ENCODE measurements at regions not wholly inside any gene's neighbourhood (a gene's known extent, or its start where the extent isn't known, plus 50 kb on each side); places are given as distances from the start of the nearest gene placed in this dataset.
"Not testable (repeated sequence)": the region's sequence is repeated elsewhere in the genome, so short reads cannot be mapped to it uniquely, and the experiment has no call there.

DNA sequence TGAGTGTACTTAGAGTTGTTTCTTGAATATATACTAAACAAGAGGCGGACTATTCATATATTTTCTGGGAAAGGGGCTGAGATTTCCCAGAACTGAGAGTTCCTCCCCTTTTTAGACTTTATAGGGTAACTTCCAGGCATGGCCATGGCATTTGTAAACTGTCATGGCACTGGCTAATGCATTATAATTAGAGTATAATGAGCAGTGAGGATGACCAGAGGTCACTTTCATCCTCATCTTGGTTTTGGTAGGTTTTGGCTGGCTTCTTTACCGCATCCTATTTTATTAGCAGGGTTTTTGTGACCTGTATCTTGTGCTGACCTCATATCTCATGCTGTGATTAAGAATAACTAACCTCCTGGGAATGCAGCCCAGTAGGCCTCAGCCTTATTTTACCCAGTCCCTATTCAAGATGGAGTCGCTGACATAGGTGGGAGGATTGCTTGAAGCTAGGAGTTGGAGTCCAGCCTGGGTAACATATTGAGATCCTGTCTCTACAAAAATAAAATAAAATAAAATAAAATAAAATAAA is 91.4 kb downstream of the MOBP start:
- H3K36me3 ChIP-seq (ENCODE audit: insufficient read depth, low read length) = no peaks in the 10 kb centered on the region
- no peaks in the 10 kb centered on the region for H3K9me3 ChIP-seq (ENCODE audit: low read length)
- H3K27ac ChIP-seq (ENCODE audit: low read depth, low read length) = no peak overlapping the region
- ChIA-PET POLR2A (no interaction called here), CTCF (no interaction called here)
- H3K27me3 Mint-ChIP-seq = peaks cover 3% of the 10 kb centered on the region in 2 donors
- H3K4me1 ChIP-seq (ENCODE audit: insufficient read depth, low read length) = no peaks in the 10 kb centered on the region
- H3K27ac Mint-ChIP-seq = no peak overlapping the region
- DNase-seq = no peak
- H3K36me3 Mint-ChIP-seq = no peaks in the 10 kb centered on the region
- H3K27me3 ChIP-seq (ENCODE audit: insufficient read depth, low read length, poor library complexity, severe bottlenecking) = no peaks in the 10 kb centered on the region
- H3K4me3 Mint-ChIP-seq = no peak overlapping the region
- H3K4me3 ChIP-seq (ENCODE audit: low read length) = no peak overlapping the region
- H3K9me3 Mint-ChIP-seq = peaks cover 0 to 8% (median under 1%) of the 10 kb centered on the region in 5 donors
- no peaks in the 10 kb centered on the region for H3K4me1 Mint-ChIP-seq

DNA sequence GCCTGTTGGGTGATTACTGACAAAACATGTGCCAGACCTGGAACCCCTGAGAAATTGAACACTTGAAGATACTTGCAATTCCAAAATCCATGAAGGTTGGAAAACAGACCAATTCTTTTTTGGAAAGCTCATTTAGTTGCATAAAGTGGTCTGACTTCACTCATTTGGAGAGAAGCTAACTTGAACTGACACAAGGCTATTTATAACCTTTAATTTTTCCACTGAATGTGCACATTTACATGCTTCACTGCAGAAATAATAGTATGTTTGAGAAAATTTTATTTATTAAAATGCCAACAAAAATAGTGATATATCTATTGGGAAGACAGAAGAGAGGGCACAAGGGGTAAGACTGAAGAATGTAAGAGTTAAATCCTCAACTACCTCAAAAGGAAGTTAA is 92.1 kb downstream of the MOBP start:
- H3K9me3 ChIP-seq (ENCODE audit: low read length) = no peaks in the 10 kb centered on the region
- POLR2A ChIA-PET = no interaction called here
- H3K27ac ChIP-seq (ENCODE audit: low read depth, low read length) = no peak overlapping the region
- peaks cover 3% of the 10 kb centered on the region in 2 donors for H3K27me3 Mint-ChIP-seq
- H3K27ac Mint-ChIP-seq = no peak overlapping the region
- no peaks in the 10 kb centered on the region for H3K4me1 ChIP-seq (ENCODE audit: insufficient read depth, low read length)
- H3K4me1 Mint-ChIP-seq = no peaks in the 10 kb centered on the region
- H3K9me3 Mint-ChIP-seq = peaks cover 0 to 5% (median 0%) of the 10 kb centered on the region in 5 donors
- CTCF ChIA-PET = no interaction called here
- H3K4me3 Mint-ChIP-seq = no peak overlapping the region
- no peaks in the 10 kb centered on the region for H3K36me3 ChIP-seq (ENCODE audit: insufficient read depth, low read length)
- no peaks in the 10 kb centered on the region for H3K36me3 Mint-ChIP-seq
- DNase-seq = no peak
- no peak overlapping the region for H3K4me3 ChIP-seq (ENCODE audit: low read length)
- no peaks in the 10 kb centered on the region for H3K27me3 ChIP-seq (ENCODE audit: insufficient read depth, low read length, poor library complexity, severe bottlenecking)

DNA sequence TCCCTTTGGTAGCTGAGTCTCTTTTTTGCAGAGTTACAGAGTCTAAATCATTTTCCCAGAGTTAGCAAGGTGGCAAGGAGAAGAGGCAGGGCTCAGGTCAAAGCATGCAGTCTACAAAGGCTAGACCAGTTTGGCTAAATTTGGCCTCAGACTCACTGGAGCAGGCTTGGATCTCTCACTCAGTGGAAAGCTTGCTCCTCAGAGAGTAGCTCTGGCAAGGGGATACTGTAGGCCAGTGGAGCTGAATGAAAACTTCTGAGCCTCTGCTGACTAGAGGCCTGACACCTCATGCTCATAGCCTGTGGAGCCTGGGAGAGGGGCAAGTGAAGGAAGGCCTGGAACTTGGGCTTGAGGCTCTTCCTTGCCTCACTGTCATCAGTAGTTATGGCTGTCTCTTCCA is 101.0 kb downstream of the MOBP start:
- Mint-ChIP-seq H3K27ac (no peak overlapping the region), H3K4me1 (no peaks in the 10 kb centered on the region), H3K36me3 (no peaks in the 10 kb centered on the region), H3K9me3 (no peaks in the 10 kb centered on the region), H3K27me3 (peaks cover 0 to 10% of the 10 kb centered on the region in 2 donors), H3K4me3 (no peak overlapping the region)
- no peak for DNase-seq
- Histone ChIP-seq H3K36me3 (ENCODE audit: insufficient read depth, low read length) (no peaks in the 10 kb centered on the region), H3K27me3 (ENCODE audit: insufficient read depth, low read length, poor library complexity, severe bottlenecking) (peaks cover 6% of the 10 kb centered on the region), H3K4me1 (ENCODE audit: insufficient read depth, low read length) (no peaks in the 10 kb centered on the region), H3K27ac (ENCODE audit: low read depth, low read length) (no peak overlapping the region), H3K4me3 (ENCODE audit: low read length) (no peak overlapping the region), H3K9me3 (ENCODE audit: low read length) (no peaks in the 10 kb centered on the region)
- CTCF ChIA-PET = no interaction called here
- POLR2A ChIA-PET = no interaction called here

DNA sequence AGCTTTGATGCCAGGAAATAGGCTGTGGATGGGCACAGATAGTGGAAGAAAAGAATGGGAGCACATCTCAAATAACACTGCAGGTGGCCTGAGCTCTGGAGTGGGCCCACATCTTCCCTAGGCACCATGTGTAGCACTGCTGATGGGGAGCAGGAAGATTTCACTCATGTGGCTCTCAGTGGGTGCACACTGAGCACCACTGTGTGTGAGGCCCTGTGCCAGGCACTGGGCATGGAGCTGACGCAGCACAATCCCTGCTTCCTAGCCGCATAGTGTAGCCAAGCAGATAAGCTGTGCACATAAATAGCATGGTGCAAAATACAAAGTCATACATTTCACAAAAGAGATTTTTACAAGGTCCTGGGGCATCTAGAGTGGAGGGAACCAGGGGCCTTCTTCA is 101.6 kb downstream of the MOBP start:
- Mint-ChIP-seq H3K27ac (no peak overlapping the region), H3K36me3 (no peaks in the 10 kb centered on the region), H3K27me3 (peaks cover 0 to 10% of the 10 kb centered on the region in 2 donors), H3K4me3 (no peak overlapping the region), H3K4me1 (no peaks in the 10 kb centered on the region), H3K9me3 (no peaks in the 10 kb centered on the region)
- H3K36me3 ChIP-seq (ENCODE audit: insufficient read depth, low read length) = no peaks in the 10 kb centered on the region
- peaks cover 6% of the 10 kb centered on the region for H3K27me3 ChIP-seq (ENCODE audit: insufficient read depth, low read length, poor library complexity, severe bottlenecking)
- no peak for DNase-seq
- no peaks in the 10 kb centered on the region for H3K9me3 ChIP-seq (ENCODE audit: low read length)
- no peak overlapping the region for H3K4me3 ChIP-seq (ENCODE audit: low read length)
- ChIA-PET CTCF (no interaction called here), POLR2A (no interaction called here)
- no peaks in the 10 kb centered on the region for H3K4me1 ChIP-seq (ENCODE audit: insufficient read depth, low read length)
- no peak overlapping the region for H3K27ac ChIP-seq (ENCODE audit: low read depth, low read length)

DNA sequence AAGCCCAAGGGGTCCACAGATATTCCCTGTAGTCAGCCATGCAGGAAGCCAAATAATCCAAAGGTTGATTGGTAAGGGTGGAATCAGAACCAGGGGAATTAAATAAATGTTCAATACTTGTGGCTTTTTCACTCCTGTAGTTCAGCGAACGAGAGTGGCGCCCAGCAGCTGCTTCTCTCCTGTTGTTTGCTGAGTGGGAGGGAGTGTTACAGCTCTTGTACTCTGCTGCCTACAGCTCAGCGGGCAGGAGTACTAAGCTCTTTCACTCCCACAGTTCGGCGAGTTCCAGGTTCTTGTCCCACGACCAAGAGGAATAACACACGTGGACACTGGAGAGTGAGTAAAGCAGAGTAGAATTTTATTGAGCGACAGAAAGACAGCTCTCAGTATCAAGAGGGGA is 105.9 kb downstream of the MOBP start:
- no peak for DNase-seq
- Histone ChIP-seq H3K9me3 (ENCODE audit: low read length) (no peaks in the 10 kb centered on the region), H3K27ac (ENCODE audit: low read depth, low read length) (no peak overlapping the region), H3K36me3 (ENCODE audit: insufficient read depth, low read length) (no peaks in the 10 kb centered on the region), H3K4me3 (ENCODE audit: low read length) (no peak overlapping the region), H3K4me1 (ENCODE audit: insufficient read depth, low read length) (no peaks in the 10 kb centered on the region), H3K27me3 (ENCODE audit: insufficient read depth, low read length, poor library complexity, severe bottlenecking) (peaks cover 6% of the 10 kb centered on the region)
- Mint-ChIP-seq H3K36me3 (no peaks in the 10 kb centered on the region), H3K4me3 (no peak overlapping the region), H3K27ac (no peak overlapping the region), H3K4me1 (no peaks in the 10 kb centered on the region), H3K9me3 (peaks cover 0 to 2% (median 0%) of the 10 kb centered on the region in 5 donors), H3K27me3 (peaks cover 0 to 8% of the 10 kb centered on the region in 2 donors)
- CTCF ChIA-PET = no interaction called here
- POLR2A ChIA-PET = no interaction called here

DNA sequence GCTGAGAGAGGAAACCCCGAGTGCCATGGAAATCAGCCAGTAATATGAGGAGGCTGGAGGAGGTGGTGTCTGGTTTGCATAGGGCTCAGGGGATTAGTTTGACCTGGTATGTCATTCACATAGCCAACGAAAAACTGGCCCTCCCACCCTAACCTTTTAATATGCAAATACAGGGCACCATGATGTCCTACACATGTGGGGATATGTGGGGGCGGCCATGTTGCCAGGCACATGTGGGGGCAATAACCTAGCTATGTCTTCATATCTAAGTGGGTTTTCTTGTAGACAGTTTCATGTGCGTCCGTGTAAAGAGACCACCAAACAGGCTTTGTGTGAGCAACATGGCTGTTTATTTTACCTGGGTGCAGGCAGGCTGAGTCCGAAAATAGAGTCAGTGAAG is 110.1 kb downstream of the MOBP start:
- Histone ChIP-seq H3K9me3 (ENCODE audit: low read length) (no peaks in the 10 kb centered on the region), H3K4me3 (ENCODE audit: low read length) (no peak overlapping the region), H3K27me3 (ENCODE audit: insufficient read depth, low read length, poor library complexity, severe bottlenecking) (no peaks in the 10 kb centered on the region), H3K36me3 (ENCODE audit: insufficient read depth, low read length) (no peaks in the 10 kb centered on the region), H3K27ac (ENCODE audit: low read depth, low read length) (no peak overlapping the region), H3K4me1 (ENCODE audit: insufficient read depth, low read length) (no peaks in the 10 kb centered on the region)
- Mint-ChIP-seq H3K27me3 (peaks cover 7 to 15% of the 10 kb centered on the region in 2 donors), H3K9me3 (peaks cover 0 to 2% (median 2%) of the 10 kb centered on the region in 5 donors), H3K36me3 (no peaks in the 10 kb centered on the region), H3K27ac (no peak overlapping the region), H3K4me1 (no peaks in the 10 kb centered on the region), H3K4me3 (no peak overlapping the region)
- ChIA-PET POLR2A (no interaction called here), CTCF (no interaction called here)
- no peak for DNase-seq

DNA sequence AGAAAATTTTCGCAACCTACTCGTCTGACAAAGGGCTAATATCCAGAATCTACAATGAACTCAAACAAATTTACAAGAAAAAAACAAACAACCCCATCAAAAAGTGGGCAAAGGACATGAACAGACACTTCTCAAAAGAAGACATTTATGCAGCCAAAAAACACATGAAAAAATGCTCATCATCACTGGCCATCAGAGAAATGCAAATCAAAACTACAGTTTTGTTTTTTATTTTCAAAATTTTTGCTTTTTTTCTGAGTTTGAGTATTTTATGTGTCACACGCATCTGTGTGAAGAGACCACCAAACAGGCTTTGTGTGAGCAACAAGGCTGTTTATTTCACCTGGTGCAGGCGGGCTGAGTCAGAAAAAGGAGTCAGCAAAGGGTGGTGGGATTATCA is 118.7 kb downstream of the MOBP start:
- peaks cover 0 to 10% (median 0%) of the 10 kb centered on the region in 5 donors for H3K9me3 Mint-ChIP-seq
- DNase-seq; H3K4me1 ChIP-seq (ENCODE audit: insufficient read depth, low read length); H3K9me3 ChIP-seq (ENCODE audit: low read length); H3K4me1 Mint-ChIP-seq; H3K27me3 Mint-ChIP-seq; H3K36me3 ChIP-seq (ENCODE audit: insufficient read depth, low read length); H3K27ac Mint-ChIP-seq; POLR2A ChIA-PET; H3K4me3 Mint-ChIP-seq; H3K4me3 ChIP-seq (ENCODE audit: low read length); H3K27me3 ChIP-seq (ENCODE audit: insufficient read depth, low read length, poor library complexity, severe bottlenecking); CTCF ChIA-PET; H3K27ac ChIP-seq (ENCODE audit: low read depth, low read length); H3K36me3 Mint-ChIP-seq: not testable (repeated sequence)

DNA sequence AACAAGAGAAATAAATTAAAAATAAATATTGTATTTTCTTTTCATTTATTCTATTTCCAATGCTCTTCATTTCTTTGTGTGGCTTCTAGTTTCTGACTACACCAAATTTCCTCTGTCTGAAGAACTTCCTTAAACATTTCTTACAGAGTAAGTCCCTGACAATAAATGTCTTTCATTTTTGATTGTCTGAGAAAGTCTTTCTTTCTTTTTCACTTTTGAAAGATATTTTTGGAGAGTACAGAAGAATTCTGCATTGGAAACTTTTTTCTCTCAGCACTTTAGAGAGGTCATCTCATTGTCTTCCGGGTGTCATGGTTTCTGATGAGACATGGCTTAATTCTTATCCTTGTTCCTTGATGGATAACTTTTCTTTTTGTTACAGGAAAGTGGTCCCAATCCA is 119.6 kb downstream of the MOBP start:
- Histone ChIP-seq H3K9me3 (ENCODE audit: low read length) (no peaks in the 10 kb centered on the region), H3K4me3 (ENCODE audit: low read length) (no peak overlapping the region), H3K27me3 (ENCODE audit: insufficient read depth, low read length, poor library complexity, severe bottlenecking) (no peaks in the 10 kb centered on the region), H3K27ac (ENCODE audit: low read depth, low read length) (no peak overlapping the region), H3K4me1 (ENCODE audit: insufficient read depth, low read length) (no peaks in the 10 kb centered on the region), H3K36me3 (ENCODE audit: insufficient read depth, low read length) (no peaks in the 10 kb centered on the region)
- H3K36me3 Mint-ChIP-seq = no peaks in the 10 kb centered on the region
- no peak overlapping the region for H3K27ac Mint-ChIP-seq
- H3K4me1 Mint-ChIP-seq = no peaks in the 10 kb centered on the region
- H3K27me3 Mint-ChIP-seq = peaks cover 4 to 5% of the 10 kb centered on the region in 2 donors
- CTCF ChIA-PET = no interaction called here
- DNase-seq = no peak
- H3K9me3 Mint-ChIP-seq = peaks cover 0 to 10% (median 0%) of the 10 kb centered on the region in 5 donors
- H3K4me3 Mint-ChIP-seq = no peak overlapping the region
- POLR2A ChIA-PET = no interaction called here

DNA sequence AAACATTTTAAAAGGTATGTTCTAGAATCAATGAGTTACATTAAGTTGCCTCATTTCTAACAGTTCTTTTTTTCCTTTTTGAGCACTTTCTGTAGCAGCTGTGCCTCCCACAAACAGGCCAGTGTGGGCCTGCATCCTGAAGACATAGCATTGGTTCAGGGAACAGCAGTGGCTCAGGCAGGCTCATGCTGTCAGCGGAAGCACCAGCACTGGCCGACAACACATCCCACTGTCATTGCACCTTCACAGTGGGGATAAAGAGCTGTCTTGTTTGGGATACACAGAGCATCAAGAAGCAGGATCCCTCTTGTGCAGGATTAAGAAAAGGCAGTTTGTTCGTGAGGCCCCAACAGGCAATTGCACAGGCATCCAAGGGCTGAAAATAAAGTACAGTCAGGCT is 123.3 kb downstream of the MOBP start:
- no peak overlapping the region for H3K27ac ChIP-seq (ENCODE audit: low read depth, low read length)
- no peaks in the 10 kb centered on the region for H3K27me3 ChIP-seq (ENCODE audit: insufficient read depth, low read length, poor library complexity, severe bottlenecking)
- no peaks in the 10 kb centered on the region for H3K9me3 ChIP-seq (ENCODE audit: low read length)
- Mint-ChIP-seq H3K9me3 (peaks cover 0 to 4% (median 0%) of the 10 kb centered on the region in 5 donors), H3K4me1 (no peaks in the 10 kb centered on the region), H3K36me3 (no peaks in the 10 kb centered on the region), H3K27ac (no peak overlapping the region), H3K27me3 (peaks cover 0 to 1% of the 10 kb centered on the region in 2 donors), H3K4me3 (no peak overlapping the region)
- ChIA-PET CTCF (no interaction called here), POLR2A (no interaction called here)
- DNase-seq = no peak
- no peak overlapping the region for H3K4me3 ChIP-seq (ENCODE audit: low read length)
- no peaks in the 10 kb centered on the region for H3K36me3 ChIP-seq (ENCODE audit: insufficient read depth, low read length)
- H3K4me1 ChIP-seq (ENCODE audit: insufficient read depth, low read length) = no peaks in the 10 kb centered on the region

Measured in CD8-positive, alpha-beta memory T cell (primary cell).